Bronchial epithelial cell (primary cell): ENCODE measurements at regions not wholly inside any gene's neighbourhood (a gene's known extent, or its start where the extent isn't known, plus 50 kb on each side); places are given as distances from the start of the nearest gene placed in this dataset.

Source experiments
- DNase-seq: peaks from one replicate; pipeline ENCODE4 v3.0.0-alpha.2; 2010; ENCODE audit warnings: low read depth
- FAIRE-seq: peaks from 2 replicates; lab custom pipeline; 2011; peaks lifted over from hg19 to GRCh38; lab: Jason Lieb, UNC
- H3K27me3 ChIP-seq: 2 replicates; pipeline ENCODE4 v1.5.1; 2011; ENCODE audit warnings: low read length; ENCODE audit not compliant: control insufficient read depth, insufficient read depth
- H3K36me3 ChIP-seq: 2 replicates; pipeline ENCODE4 v1.5.1; 2011; ENCODE audit warnings: low read length; ENCODE audit not compliant: control insufficient read depth, insufficient read depth
- H3K4me3 ChIP-seq: 2 replicates; pipeline ENCODE4 v1.5.1; 2011; ENCODE audit warnings: mild to moderate bottlenecking, low read depth, low read length, control low read depth
- CTCF ChIP-seq: IDR thresholded peaks from 2 replicates; pipeline ENCODE4 v1.5.1; 2011; ENCODE audit warnings: mild to moderate bottlenecking, moderate library complexity, low read length, control low read depth, inconsistent platforms; ENCODE audit not compliant: insufficient read depth, severe bottlenecking

- TF ChIP-seq CTCF = no peak
- Histone ChIP-seq H3K27me3 (no peaks in the 10 kb centered on the region), H3K4me3 (no peak overlapping the region), H3K36me3 (no peaks in the 10 kb centered on the region)
- no peak for FAIRE-seq
- DNase-seq = no peak
These were observed 149.1 kb downstream of the UBE2E3 start for GRCh38 chr2:181129364-181130056.

- no peak for TF ChIP-seq CTCF
- Histone ChIP-seq H3K27me3 (no peaks in the 10 kb centered on the region), H3K36me3 (no peaks in the 10 kb centered on the region), H3K4me3 (no peak overlapping the region)
- DNase-seq (no peak), FAIRE-seq (no peak)
These were observed 150.3 kb downstream of the UBE2E3 start for GRCh38 chr2:181130686-181131085.

- H3K4me3 ChIP-seq = no peak overlapping the region
- no peak for TF ChIP-seq CTCF
- H3K36me3 ChIP-seq = no peaks in the 10 kb centered on the region
- no peaks in the 10 kb centered on the region for H3K27me3 ChIP-seq
- no peak for DNase-seq
- FAIRE-seq = no peak
These were observed 151.2 kb downstream of the UBE2E3 start for GRCh38 chr2:181131584-181131983.

GRCh38 chr2:181138816-181139215 lies 158.4 kb downstream of the UBE2E3 start:
- DNase-seq (peak; percentile 59), FAIRE-seq (no peak)
- Histone ChIP-seq H3K36me3 (no peaks in the 10 kb centered on the region), H3K27me3 (no peaks in the 10 kb centered on the region), H3K4me3 (no peak overlapping the region)
- TF ChIP-seq CTCF = no peak

GRCh38 chr2:181139831-181140230 lies 159.4 kb downstream of the UBE2E3 start:
- no peak overlapping the region for H3K4me3 ChIP-seq
- H3K27me3 ChIP-seq = no peaks in the 10 kb centered on the region
- no peak for FAIRE-seq
- no peaks in the 10 kb centered on the region for H3K36me3 ChIP-seq
- TF ChIP-seq CTCF = no peak
- no peak for DNase-seq

- FAIRE-seq (no peak), DNase-seq (no peak)
- no peaks in the 10 kb centered on the region for H3K36me3 ChIP-seq
- TF ChIP-seq CTCF = no peak
- no peaks in the 10 kb centered on the region for H3K27me3 ChIP-seq
- H3K4me3 ChIP-seq = no peak overlapping the region
These were observed 160.0 kb downstream of the UBE2E3 start for GRCh38 chr2:181140414-181140813.
